Colonic mucosa (tissue), 4 donors: ENCODE measurements at regions not wholly inside any gene's neighbourhood (a gene's known extent, or its start where the extent isn't known, plus 50 kb on each side); places are given as distances from the start of the nearest gene placed in this dataset.

ENCODE experiments used
- DNase-seq: peaks from one replicate; pipeline ENCODE4 v3.0.0-alpha.2; 2020
- H3K27ac ChIP-seq: fragments of 200-600 bp; one replicate; pipeline ENCODE4 v1.8.0; 2021
- H3K27me3 ChIP-seq: fragments of 200-600 bp; one replicate; pipeline ENCODE4 v1.8.0; 2021
- H3K36me3 ChIP-seq: fragments of 200-600 bp; one replicate; pipeline ENCODE4 v1.8.0; 2021
- H3K4me1 ChIP-seq: fragments of 200-600 bp; one replicate; pipeline ENCODE4 v1.8.0; 2021; ENCODE audit warnings: mild to moderate bottlenecking
- H3K4me3 ChIP-seq: fragments of 200-600 bp; one replicate; pipeline ENCODE4 v1.8.0; 2021
- H3K9ac ChIP-seq, 2 donors: one replicate each; pipeline ENCODE4 v1.7.0; 2013; ENCODE audit warnings: control low read depth in 2 of 2, low read depth in 2 of 2, low read length in 2 of 2
- H3K9me3 ChIP-seq: fragments of 200-600 bp; one replicate; pipeline ENCODE4 v1.8.0; 2021
- CTCF ChIP-seq: fragments of 200-600 bp; IDR thresholded peaks from one replicate; pipeline ENCODE4 v1.8.0; 2022; ENCODE audit warnings: antibody characterized with exemption, mild to moderate bottlenecking
- intact Hi-C: fragments of 100-400 bp; cut with DNase I; formaldehyde crosslinking; loops from one replicate; pipeline ENCODE4 v1.14.1; 2022
- donor health status: healthy.
- donor health status: DM: no; HTN: no; CAD: no.
- donor health status: DM: no; HTN: no; CAD: no.

DNA sequence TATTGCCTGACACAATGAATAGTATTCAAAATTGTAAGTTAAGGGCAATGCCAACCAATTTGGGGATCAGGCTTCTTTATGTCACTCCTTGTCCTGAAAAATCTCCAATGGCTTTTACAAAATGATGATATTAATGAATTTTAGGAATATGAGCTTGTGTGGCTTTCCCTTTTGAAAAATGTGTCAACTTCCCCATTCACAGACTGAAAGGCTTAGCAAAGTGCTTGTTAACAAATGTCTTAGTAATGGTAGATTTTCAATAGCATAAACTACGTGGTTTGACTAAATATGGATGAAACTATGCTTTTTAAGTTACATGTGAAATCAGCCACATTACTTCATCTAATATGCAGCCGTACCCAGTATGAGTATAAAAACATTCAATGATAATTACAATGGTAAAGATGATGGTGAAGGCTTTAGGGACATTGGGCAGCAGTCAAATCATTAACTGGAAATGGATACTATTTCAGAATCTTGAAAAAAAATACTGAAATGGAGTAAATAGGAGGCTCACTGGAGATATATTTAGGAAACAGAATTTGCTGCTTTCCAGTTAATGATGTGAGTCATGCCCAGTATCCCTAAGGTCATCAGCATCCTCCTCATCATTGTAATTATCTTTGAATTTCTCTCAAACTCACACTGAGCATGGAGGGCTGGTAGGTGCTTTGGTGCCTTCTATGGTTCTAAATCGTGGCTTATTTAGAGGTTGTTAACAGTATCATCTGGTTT, 113.3 kb upstream of the ZNF608 start:
- H3K4me3 ChIP-seq: no peak overlapping the region
- intact Hi-C loops: no loop called here
- H3K9ac ChIP-seq: no peak overlapping the region
- H3K4me1 ChIP-seq: no peaks in the 10 kb centered on the region
- no peak for TF ChIP-seq CTCF
- H3K9me3 ChIP-seq: no peaks in the 10 kb centered on the region
- no peak overlapping the region for H3K27ac ChIP-seq
- no peaks in the 10 kb centered on the region for H3K27me3 ChIP-seq
- H3K36me3 ChIP-seq: no peaks in the 10 kb centered on the region
- DNase-seq: no peak

DNA sequence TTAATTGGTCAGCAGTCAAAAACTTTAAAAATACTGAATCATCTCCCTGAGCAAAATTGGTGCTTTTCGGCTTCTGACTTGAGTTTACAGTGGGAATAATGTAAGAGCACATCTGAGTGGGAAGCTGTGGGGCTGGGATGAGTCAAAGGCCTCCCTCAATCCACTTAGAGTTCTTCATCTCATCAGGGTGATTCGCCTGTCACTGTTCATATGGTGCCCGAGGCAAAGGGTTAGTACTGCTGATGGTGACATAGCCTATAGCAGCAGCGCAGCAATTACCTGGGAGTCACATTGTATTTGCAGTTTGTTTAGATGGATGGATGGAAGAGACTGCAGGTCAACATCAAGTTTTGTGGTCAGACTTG, 113.8 kb upstream of the ZNF608 start:
- DNase-seq: no peak
- H3K4me3 ChIP-seq: no peak overlapping the region
- H3K4me1 ChIP-seq: no peaks in the 10 kb centered on the region
- H3K9me3 ChIP-seq: no peaks in the 10 kb centered on the region
- H3K9ac ChIP-seq: no peak overlapping the region
- H3K36me3 ChIP-seq: no peaks in the 10 kb centered on the region
- H3K27ac ChIP-seq: no peak overlapping the region
- no peak for TF ChIP-seq CTCF
- intact Hi-C loops: no loop called here
- H3K27me3 ChIP-seq: no peaks in the 10 kb centered on the region

GRCh38 chr5:124865066-124865465, 118.6 kb upstream of the ZNF608 start:
- Histone ChIP-seq H3K27ac (no peak overlapping the region), H3K9me3 (no peaks in the 10 kb centered on the region), H3K4me1 (no peaks in the 10 kb centered on the region), H3K36me3 (no peaks in the 10 kb centered on the region), H3K9ac (no peak overlapping the region), H3K4me3 (no peak overlapping the region), H3K27me3 (no peaks in the 10 kb centered on the region)
- intact Hi-C loops: no loop called here
- no peak for DNase-seq
- TF ChIP-seq CTCF: no peak

DNA sequence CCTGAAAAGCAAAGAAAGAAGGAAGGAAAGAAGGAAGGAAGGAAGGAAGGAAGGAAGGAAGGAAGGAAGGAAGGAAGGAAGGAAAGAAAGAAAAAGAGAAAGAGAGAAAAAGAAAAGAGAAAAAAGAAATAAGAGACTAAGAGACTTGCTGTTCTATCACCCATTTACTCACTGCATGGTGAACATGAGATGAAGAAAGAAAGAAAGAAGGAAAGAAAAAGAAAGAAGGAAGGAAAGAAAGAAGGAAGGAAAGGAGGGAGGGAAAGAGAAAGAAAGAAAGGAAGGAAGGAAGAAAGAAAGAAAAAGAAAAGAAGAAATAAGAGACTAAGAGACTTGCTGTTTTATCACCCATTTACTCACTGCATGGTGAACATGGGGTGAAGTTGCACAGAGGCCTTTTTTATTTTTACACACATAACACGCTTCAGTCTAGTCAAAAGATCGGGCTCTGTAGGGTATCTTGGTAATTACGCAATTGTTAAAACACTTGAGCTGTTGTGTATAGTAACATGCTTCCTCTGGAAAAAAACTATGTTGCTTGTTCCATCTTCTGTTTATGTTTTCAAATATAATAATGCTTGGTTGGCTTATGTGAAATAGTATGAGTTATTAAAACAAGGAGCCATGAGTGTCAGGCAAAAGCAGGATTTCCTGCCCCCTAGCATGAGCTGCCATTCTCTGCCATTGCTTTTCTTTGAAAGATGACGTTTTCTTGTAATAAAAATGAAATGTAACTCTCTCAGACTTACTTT, 119.3 kb upstream of the ZNF608 start:
- no peaks in the 10 kb centered on the region for H3K4me1 ChIP-seq
- no peaks in the 10 kb centered on the region for H3K36me3 ChIP-seq
- no peak for DNase-seq
- no peak for TF ChIP-seq CTCF
- no peak overlapping the region for H3K27ac ChIP-seq
- intact Hi-C loops: no loop called here
- no peaks in the 10 kb centered on the region for H3K9me3 ChIP-seq
- H3K4me3 ChIP-seq: no peak overlapping the region
- H3K9ac ChIP-seq: no peak overlapping the region
- no peaks in the 10 kb centered on the region for H3K27me3 ChIP-seq

DNA sequence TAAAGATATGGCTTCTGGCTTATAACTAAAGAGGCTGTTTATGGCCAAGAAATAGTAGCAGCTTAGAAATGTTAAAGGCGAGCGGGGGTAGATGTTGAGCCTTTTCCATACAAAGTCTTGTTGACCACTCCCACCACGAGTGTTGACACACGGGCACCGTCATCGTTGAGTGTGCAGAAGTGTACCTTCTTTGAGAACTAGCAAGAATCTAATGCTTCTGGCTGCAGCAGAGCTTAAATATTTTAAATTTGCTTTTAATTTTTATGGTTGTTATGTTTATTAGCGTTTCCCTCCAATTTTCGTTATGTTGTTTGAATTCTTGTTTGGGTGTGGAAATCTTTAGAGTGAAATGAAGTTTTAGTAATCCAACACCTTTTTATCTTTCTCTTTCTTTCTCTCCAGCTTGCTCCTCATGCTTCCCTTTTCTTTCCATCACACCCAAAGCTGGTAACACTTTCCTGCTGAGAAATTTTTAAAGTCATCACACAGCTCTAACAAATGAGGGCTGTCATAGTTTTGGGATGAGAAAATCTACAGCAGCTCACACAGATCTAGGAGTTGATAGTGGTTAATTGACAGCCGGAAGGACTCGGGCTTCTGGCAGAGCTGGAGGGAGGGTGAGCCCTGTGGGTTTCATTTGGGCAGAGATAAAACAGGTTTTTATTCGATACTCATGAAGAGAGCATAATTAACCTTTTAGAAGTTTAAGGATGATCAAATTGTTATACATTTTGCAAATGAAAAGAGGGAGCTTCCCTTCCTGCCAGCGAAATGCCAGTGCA, 120.1 kb upstream of the ZNF608 start:
- H3K27ac ChIP-seq: no peak overlapping the region

More for the DNA sequence above, 120.1 kb upstream of the ZNF608 start:
- DNase-seq: no peak
- Histone ChIP-seq H3K4me3 (no peak overlapping the region), H3K9ac (no peak overlapping the region), H3K36me3 (no peaks in the 10 kb centered on the region), H3K4me1 (no peaks in the 10 kb centered on the region), H3K9me3 (no peaks in the 10 kb centered on the region), H3K27me3 (no peaks in the 10 kb centered on the region)
- no peak for TF ChIP-seq CTCF
- intact Hi-C loops: no loop called here
